GM18907 (cell line): ENCODE measurements at regions not wholly inside any gene's neighbourhood (a gene's known extent, or its start where the extent isn't known, plus 50 kb on each side); places are given as distances from the start of the nearest gene placed in this dataset.
"Not testable (repeated sequence)": the region's sequence is repeated elsewhere in the genome, so short reads cannot be mapped to it uniquely, and the experiment has no call there.

Experiments
- ATAC-seq: cut with Tn5 transposase; IDR thresholded peaks from one replicate; pipeline ENCODE4 v1.9.1; 2021; ENCODE audit warnings: mild to moderate bottlenecking, moderate library complexity; ENCODE audit not compliant: unreplicated experiment

GRCh38 chr6:128738112-128738511 is 144.8 kb upstream of the LAMA2 start:
- peak; percentile 73 for ATAC-seq

GRCh38 chr6:128736780-128737179 is 146.2 kb upstream of the LAMA2 start:
- no peak for ATAC-seq

GRCh38 chr6:128731249-128732165 is 151.4 kb upstream of the LAMA2 start:
- ATAC-seq, result no peak

- ATAC-seq, result no peak
Measured at GRCh38 chr6:128727500-128727899, 155.4 kb upstream of the LAMA2 start.

- ATAC-seq, result no peak
Measured at GRCh38 chr6:128725271-128726233, 157.4 kb upstream of the LAMA2 start.

GRCh38 chr6:128724738-128725137 is 158.2 kb upstream of the LAMA2 start:
- ATAC-seq, result no peak

GRCh38 chr6:128723667-128724066 is 159.3 kb upstream of the LAMA2 start:
- no peak for ATAC-seq

GRCh38 chr6:128720891-128721290 is 162.0 kb upstream of the LAMA2 start:
- ATAC-seq, result no peak

GRCh38 chr6:128719786-128720185 is 163.2 kb upstream of the LAMA2 start:
- no peak for ATAC-seq

GRCh38 chr6:128713461-128713860 is 169.5 kb upstream of the LAMA2 start:
- no peak for ATAC-seq

GRCh38 chr6:128712898-128713297 is 170.0 kb upstream of the LAMA2 start:
- ATAC-seq, result no peak

- no peak for ATAC-seq
Measured at GRCh38 chr6:128711149-128711548, 171.8 kb upstream of the LAMA2 start.

GRCh38 chr6:128710315-128710714 is 172.6 kb upstream of the LAMA2 start:
- no peak for ATAC-seq

GRCh38 chr6:128704601-128705000 is 178.3 kb upstream of the LAMA2 start:
- ATAC-seq, result no peak

- ATAC-seq, result not testable (repeated sequence)
Measured at GRCh38 chr6:128703794-128704193, 179.1 kb upstream of the LAMA2 start.

- ATAC-seq, result no peak
Measured at GRCh38 chr6:128696691-128697689, 176.6 kb upstream of the PTPRK start.

GRCh38 chr6:128694303-128695009 is 174.1 kb upstream of the PTPRK start:
- ATAC-seq, result peak; percentile 99

GRCh38 chr6:128690063-128690462 is 169.7 kb upstream of the PTPRK start:
- ATAC-seq, result no peak

- ATAC-seq, result no peak
Measured at GRCh38 chr6:128686084-128686483, 165.7 kb upstream of the PTPRK start.

GRCh38 chr6:128676456-128676855 is 156.1 kb upstream of the PTPRK start:
- ATAC-seq, result no peak
